ENCODE measurements at regions not wholly inside any gene's neighbourhood (a gene's known extent, or its start where the extent isn't known, plus 50 kb on each side); places are given as distances from the start of the nearest gene placed in this dataset.
"Not testable (repeated sequence)": the region's sequence is repeated elsewhere in the genome, so short reads cannot be mapped to it uniquely, and the experiment has no call there.

GRCh38 chr4:27119239-27119638 is 258.6 kb downstream of the STIM2 start:
- DNase-seq (ENCODE audit: low read depth, low spot score), result no peak
- peaks cover 43% of the 10 kb centered on the region for H3K4me1 Mint-ChIP-seq
- H3K4me3 Mint-ChIP-seq, result no peak overlapping the region
- TF ChIP-seq CTCF (conservative IDR thresholded peaks at IDR 0.05), result no peak
- no peaks in the 10 kb centered on the region for H3K27me3 Mint-ChIP-seq (ENCODE audit: low read depth)
- no peaks in the 10 kb centered on the region for H3K36me3 Mint-ChIP-seq (ENCODE audit: low read depth)
- H3K27ac Mint-ChIP-seq (ENCODE audit: unreplicated experiment), result no peak overlapping the region
- peaks cover 4% of the 10 kb centered on the region for H3K9me3 Mint-ChIP-seq

DNA sequence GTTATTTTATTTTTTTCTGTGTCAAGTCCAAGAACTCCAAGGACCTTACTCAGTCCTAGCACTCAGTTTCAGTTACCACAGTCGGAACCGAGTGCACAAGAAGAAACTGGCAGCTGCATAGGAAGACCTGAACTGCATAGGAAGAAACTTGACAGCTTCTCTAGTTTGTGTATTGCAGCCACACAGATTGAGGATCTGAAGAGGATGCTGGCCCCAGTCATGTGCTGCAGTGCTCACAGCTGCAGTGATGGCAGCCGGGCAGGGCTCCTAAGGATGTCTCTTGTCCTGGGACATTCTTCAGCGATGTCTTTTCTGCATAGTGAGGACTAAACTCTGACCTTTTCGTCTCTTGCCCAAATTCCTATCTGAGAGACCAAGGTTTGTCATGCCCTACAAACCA is 261.2 kb downstream of the STIM2 start:
- Mint-ChIP-seq H3K27me3 (ENCODE audit: low read depth) (no peaks in the 10 kb centered on the region), H3K4me3 (no peak overlapping the region), H3K27ac (ENCODE audit: unreplicated experiment) (no peak overlapping the region), H3K36me3 (ENCODE audit: low read depth) (no peaks in the 10 kb centered on the region), H3K4me1 (peaks cover 38% of the 10 kb centered on the region), H3K9me3 (peaks cover 4% of the 10 kb centered on the region)
- no peak for DNase-seq (ENCODE audit: low read depth, low spot score)
- TF ChIP-seq CTCF (conservative IDR thresholded peaks at IDR 0.05), result no peak

DNA sequence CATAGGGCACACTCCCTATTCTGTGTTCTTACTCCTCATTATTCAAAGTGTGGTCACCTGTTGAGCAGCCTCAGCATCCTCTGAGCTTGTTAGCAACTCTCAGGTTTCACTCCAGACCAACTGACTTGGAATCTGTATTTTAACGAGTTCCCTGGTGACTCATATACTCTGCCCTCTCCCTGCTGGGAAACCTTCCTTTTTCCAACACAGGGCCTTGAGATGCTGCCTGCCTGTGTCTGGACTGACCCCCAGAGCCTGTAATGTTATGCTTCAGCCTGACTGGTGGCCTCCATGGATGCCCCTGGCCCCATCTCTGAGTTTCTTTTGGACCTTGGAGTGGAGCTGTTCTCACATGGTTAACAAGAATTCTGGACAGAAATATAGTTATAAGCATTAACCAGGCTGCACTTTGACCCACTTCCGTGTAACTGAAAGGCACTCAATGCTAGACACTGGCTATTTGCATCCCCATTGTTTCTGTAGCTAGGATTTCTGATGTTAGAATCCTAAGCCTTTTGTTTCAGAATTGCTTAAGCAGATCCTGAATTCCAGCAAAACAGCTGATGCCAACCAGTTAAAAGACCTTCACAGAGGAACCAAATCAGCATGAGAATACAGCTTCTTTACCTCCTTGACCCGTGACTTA is 262.6 kb downstream of the STIM2 start:
- Mint-ChIP-seq H3K4me1 (peaks cover 35% of the 10 kb centered on the region), H3K36me3 (ENCODE audit: low read depth) (no peaks in the 10 kb centered on the region), H3K9me3 (peaks cover 4% of the 10 kb centered on the region), H3K27me3 (ENCODE audit: low read depth) (no peaks in the 10 kb centered on the region), H3K4me3 (peak overlapping the region; percentile 17), H3K27ac (ENCODE audit: unreplicated experiment) (peak overlapping the region; percentile 51)
- no peak for TF ChIP-seq CTCF (conservative IDR thresholded peaks at IDR 0.05)
- no peak for DNase-seq (ENCODE audit: low read depth, low spot score)

DNA sequence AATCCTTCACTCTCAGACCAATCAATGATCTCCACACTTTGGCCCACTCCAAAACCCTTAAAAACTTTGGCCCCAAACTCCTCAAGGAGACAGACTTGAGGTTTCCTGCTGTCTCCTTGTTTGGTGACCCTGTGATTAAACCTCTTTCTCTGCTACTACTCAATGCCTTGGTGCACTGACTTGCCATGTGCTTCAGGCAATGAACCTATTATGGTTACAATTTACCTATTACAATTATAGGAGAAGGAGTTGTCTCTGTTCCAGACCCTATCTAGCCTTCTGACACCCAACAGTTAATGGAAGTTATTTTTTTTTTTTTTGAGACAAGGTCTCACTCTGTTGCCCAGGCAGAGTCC is 263.1 kb downstream of the STIM2 start:
- H3K36me3 Mint-ChIP-seq (ENCODE audit: low read depth), result no peaks in the 10 kb centered on the region
- H3K9me3 Mint-ChIP-seq, result peaks cover 4% of the 10 kb centered on the region
- no peak for DNase-seq (ENCODE audit: low read depth, low spot score)
- peak overlapping the region; percentile 17 for H3K4me3 Mint-ChIP-seq
- H3K27me3 Mint-ChIP-seq (ENCODE audit: low read depth), result no peaks in the 10 kb centered on the region
- H3K4me1 Mint-ChIP-seq, result peaks cover 35% of the 10 kb centered on the region
- TF ChIP-seq CTCF (conservative IDR thresholded peaks at IDR 0.05), result no peak
- H3K27ac Mint-ChIP-seq (ENCODE audit: unreplicated experiment), result peak overlapping the region; percentile 30

GRCh38 chr4:27126895-27127294 is 266.3 kb downstream of the STIM2 start:
- not testable (repeated sequence) for DNase-seq (ENCODE audit: low read depth, low spot score); H3K27ac Mint-ChIP-seq (ENCODE audit: unreplicated experiment); H3K27me3 Mint-ChIP-seq (ENCODE audit: low read depth); H3K36me3 Mint-ChIP-seq (ENCODE audit: low read depth); H3K9me3 Mint-ChIP-seq; H3K4me3 Mint-ChIP-seq
- peaks cover 29% of the 10 kb centered on the region for H3K4me1 Mint-ChIP-seq

GRCh38 chr4:27128443-27128842 is 267.8 kb downstream of the STIM2 start:
- H3K4me1 Mint-ChIP-seq, result peaks cover 17% of the 10 kb centered on the region
- no peak overlapping the region for H3K4me3 Mint-ChIP-seq
- no peak for TF ChIP-seq CTCF (conservative IDR thresholded peaks at IDR 0.05)

More at GRCh38 chr4:27128443-27128842, 267.8 kb downstream of the STIM2 start:
- no peaks in the 10 kb centered on the region for H3K27me3 Mint-ChIP-seq (ENCODE audit: low read depth)
- no peaks in the 10 kb centered on the region for H3K36me3 Mint-ChIP-seq (ENCODE audit: low read depth)
- peaks cover 12% of the 10 kb centered on the region for H3K9me3 Mint-ChIP-seq
- H3K27ac Mint-ChIP-seq (ENCODE audit: unreplicated experiment), result no peak overlapping the region
- no peak for DNase-seq (ENCODE audit: low read depth, low spot score)

Data from neural crest cell (in vitro differentiated cells).